Fibroblast of the aortic adventitia (primary cell): ENCODE measurements at regions not wholly inside any gene's neighbourhood (a gene's known extent, or its start where the extent isn't known, plus 50 kb on each side); places are given as distances from the start of the nearest gene placed in this dataset.

Source experiments
- DNase-seq: peaks from one replicate; pipeline ENCODE4 v3.0.0-alpha.2; 2010; ENCODE audit warnings: low read depth
- H3K4me3 ChIP-seq: 2 replicates; pipeline ENCODE4 v1.5.1; 2011; ENCODE audit warnings: low read depth, mild to moderate bottlenecking, control low read depth, low read length, moderate library complexity
- TF ChIP-seq, protein P1 (sequence below): IDR thresholded peaks from 2 replicates; pipeline ENCODE4 v1.5.1; 2011; ENCODE audit warnings: mild to moderate bottlenecking, low read length, control low read depth, inconsistent platforms; ENCODE audit not compliant: insufficient read depth

DNA sequence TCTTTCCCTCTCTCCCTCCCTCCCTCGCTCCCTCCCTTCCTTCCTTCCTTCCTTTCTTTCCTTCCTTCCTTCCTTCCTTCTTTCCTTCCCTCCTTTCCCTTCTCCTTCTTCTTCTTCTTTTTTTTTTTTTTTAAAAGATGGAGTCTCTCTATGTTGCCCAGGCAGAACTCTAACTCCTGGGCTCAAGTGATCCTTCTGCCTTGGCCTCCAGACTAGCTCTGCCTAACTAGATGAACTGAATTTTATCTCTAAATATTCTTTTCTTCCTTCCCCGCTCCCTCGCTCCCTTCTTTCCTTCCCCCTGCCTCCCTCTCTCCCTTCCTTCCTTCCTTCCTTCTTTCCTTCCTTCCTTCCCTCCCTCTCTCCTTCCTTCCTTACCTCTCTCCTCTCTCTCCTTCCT is 170.5 kb upstream of the LHX5 start:
- H3K4me3 ChIP-seq = no peak overlapping the region
- TF ChIP-seq, protein P1, sequence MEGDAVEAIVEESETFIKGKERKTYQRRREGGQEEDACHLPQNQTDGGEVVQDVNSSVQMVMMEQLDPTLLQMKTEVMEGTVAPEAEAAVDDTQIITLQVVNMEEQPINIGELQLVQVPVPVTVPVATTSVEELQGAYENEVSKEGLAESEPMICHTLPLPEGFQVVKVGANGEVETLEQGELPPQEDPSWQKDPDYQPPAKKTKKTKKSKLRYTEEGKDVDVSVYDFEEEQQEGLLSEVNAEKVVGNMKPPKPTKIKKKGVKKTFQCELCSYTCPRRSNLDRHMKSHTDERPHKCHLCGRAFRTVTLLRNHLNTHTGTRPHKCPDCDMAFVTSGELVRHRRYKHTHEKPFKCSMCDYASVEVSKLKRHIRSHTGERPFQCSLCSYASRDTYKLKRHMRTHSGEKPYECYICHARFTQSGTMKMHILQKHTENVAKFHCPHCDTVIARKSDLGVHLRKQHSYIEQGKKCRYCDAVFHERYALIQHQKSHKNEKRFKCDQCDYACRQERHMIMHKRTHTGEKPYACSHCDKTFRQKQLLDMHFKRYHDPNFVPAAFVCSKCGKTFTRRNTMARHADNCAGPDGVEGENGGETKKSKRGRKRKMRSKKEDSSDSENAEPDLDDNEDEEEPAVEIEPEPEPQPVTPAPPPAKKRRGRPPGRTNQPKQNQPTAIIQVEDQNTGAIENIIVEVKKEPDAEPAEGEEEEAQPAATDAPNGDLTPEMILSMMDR = no peak
- no peak for DNase-seq

- H3K4me3 ChIP-seq = no peak overlapping the region
These were observed 169.9 kb upstream of the LHX5 start for GRCh38 chr12:113641426-113642030.

DNA sequence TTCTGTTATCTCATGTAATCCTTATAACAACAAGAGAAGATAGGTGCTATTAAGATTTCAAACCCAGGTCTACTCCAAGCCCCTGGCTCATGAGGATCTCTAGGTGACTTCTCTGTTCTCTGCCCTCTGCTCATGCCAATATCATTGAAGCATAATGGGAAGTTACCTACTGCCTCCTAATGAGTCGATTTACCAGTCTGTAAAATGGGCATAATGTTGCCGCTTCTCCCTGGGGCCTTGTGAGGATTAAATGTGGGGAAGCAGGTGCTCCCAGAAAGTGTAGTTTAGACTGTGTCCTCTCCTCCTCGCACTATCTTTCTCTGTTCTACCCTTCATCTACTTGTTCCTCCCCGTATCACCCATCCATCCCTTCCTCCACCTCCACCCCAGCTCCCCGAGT is 169.2 kb upstream of the LHX5 start:
- TF ChIP-seq, protein P1 = no peak
- DNase-seq = no peak
- H3K4me3 ChIP-seq = no peak overlapping the region

More at GRCh38 chr12:113641426-113642030, 169.9 kb upstream of the LHX5 start:
- no peak for DNase-seq
- TF ChIP-seq, protein P1 = no peak

DNA sequence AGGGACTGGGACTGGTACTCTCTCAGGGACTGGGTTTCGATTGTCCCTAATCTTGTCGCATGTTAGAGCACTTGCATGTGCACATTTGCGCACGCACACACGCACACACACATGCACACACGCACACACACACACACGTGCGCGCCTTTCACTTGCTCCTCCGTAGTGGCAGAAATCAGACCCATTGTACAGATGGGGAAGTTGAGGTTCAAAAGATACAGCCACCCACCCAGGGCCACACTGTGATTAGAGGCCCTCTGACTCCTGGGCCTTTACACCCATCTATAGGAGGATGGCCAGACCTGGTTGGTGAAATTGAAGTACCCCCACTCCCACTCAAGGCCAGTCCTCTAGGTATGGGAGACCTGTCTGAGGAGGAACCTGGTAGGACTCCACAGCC is 167.8 kb upstream of the LHX5 start:
- no peak overlapping the region for H3K4me3 ChIP-seq
- DNase-seq = no peak
- TF ChIP-seq, protein P1 = no peak

DNA sequence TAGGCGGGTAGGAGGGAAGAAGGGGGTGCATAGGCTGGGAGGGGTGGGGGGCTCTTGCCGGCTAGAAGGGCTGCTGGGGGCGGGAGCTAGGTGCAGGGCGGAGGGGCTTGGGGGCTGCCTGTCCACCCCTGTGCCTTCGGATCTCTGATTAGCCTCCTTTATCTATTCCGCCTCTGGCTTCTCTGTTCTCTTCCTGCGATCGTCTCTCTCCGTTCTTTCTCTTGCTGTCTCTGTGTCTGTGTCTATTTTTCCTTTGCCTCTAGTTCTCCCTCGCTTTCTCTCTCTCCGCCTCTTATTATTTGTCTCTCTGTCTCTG is 166.7 kb upstream of the LHX5 start:
- TF ChIP-seq, protein P1 = no peak
- no peak for DNase-seq
- no peak overlapping the region for H3K4me3 ChIP-seq

GRCh38 chr12:113634982-113635381 is 163.3 kb upstream of the LHX5 start:
- H3K4me3 ChIP-seq = no peak overlapping the region
- TF ChIP-seq, protein P1 = no peak
- no peak for DNase-seq

- H3K4me3 ChIP-seq = no peak overlapping the region
- TF ChIP-seq, protein P1 = no peak
- DNase-seq = no peak
These were observed 162.8 kb upstream of the LHX5 start for GRCh38 chr12:113634474-113634873.
